WTC11 (cell line): ENCODE measurements at regions not wholly inside any gene's neighbourhood (a gene's known extent, or its start where the extent isn't known, plus 50 kb on each side); places are given as distances from the start of the nearest gene placed in this dataset.
A peak's percentile ranks its signal among the peaks of the same experiment; 100 is the strongest.

Experiments
- ATAC-seq: fragments of 200-7000 bp; cut with Tn5 transposase; 2 replicates; pipeline ENCODE4 v1.10.0; 2021; ENCODE audit warnings: mild to moderate bottlenecking, moderate library complexity
- CTCF ChIA-PET: fragments of 300-600 bp; sonication (Branson Sonifier 250); formaldehyde crosslinking; loops from one replicate; lab custom pipeline; 2021; ENCODE audit warnings: antibody characterized with exemption; lab: Charles Lee
- POLR2A ChIA-PET: fragments of 350-600 bp; sonication (Branson Sonifier 250); formaldehyde crosslinking; loops from one replicate; lab custom pipeline; 2021; ENCODE audit warnings: antibody characterized with exemption; lab: Charles Lee
- DNase-seq: peaks from one replicate; pipeline ENCODE4 v3.0.0; 2021; ENCODE audit warnings: low spot score
- H3K27ac Mint-ChIP-seq: 2 replicates; pipeline ENCODE4 v1.8.0; 2021; ENCODE audit warnings: mixed read lengths
- H3K27me3 Mint-ChIP-seq: 2 replicates; pipeline ENCODE4 v1.8.0; 2021; ENCODE audit warnings: low read depth, mild to moderate bottlenecking, moderate library complexity, mixed read lengths
- H3K36me3 Mint-ChIP-seq: 2 replicates; pipeline ENCODE4 v1.8.0; 2021; ENCODE audit warnings: mixed read lengths
- H3K4me1 Mint-ChIP-seq: 2 replicates; pipeline ENCODE4 v1.8.0; 2022; ENCODE audit warnings: mixed read lengths
- H3K4me3 Mint-ChIP-seq: 2 replicates; pipeline ENCODE4 v1.8.0; 2021; ENCODE audit warnings: mild to moderate bottlenecking, moderate library complexity, mixed read lengths
- H3K9me3 Mint-ChIP-seq: 2 replicates; pipeline ENCODE4 v1.8.0; 2021; ENCODE audit warnings: mixed read lengths
- ARID4B ChIP-seq: sonication (generic); formaldehyde crosslinking; IDR thresholded peaks from 2 replicates; pipeline ENCODE4 v1.8.0; 2023; ENCODE audit warnings: missing genetic modification reagents, mild to moderate bottlenecking, borderline replicate concordance
- E2F1 ChIP-seq: sonication (generic); formaldehyde crosslinking; IDR thresholded peaks from 2 replicates; pipeline ENCODE4 v1.8.0; 2022; ENCODE audit warnings: mild to moderate bottlenecking, missing genetic modification reagents
- E2F4 ChIP-seq: sonication (generic); formaldehyde crosslinking; IDR thresholded peaks from 2 replicates; pipeline ENCODE4 v1.8.1; 2022; ENCODE audit warnings: low read depth, mild to moderate bottlenecking, moderate library complexity, missing genetic modification reagents, borderline replicate concordance
- ESRRA ChIP-seq: sonication (generic); formaldehyde crosslinking; IDR thresholded peaks from 2 replicates; pipeline ENCODE4 v1.8.1; 2022; ENCODE audit warnings: mild to moderate bottlenecking, missing genetic modification reagents, borderline replicate concordance
- FOXJ3 ChIP-seq: sonication (generic); formaldehyde crosslinking; IDR thresholded peaks from 2 replicates; pipeline ENCODE4 v1.9.0; 2021; ENCODE audit warnings: missing genetic modification reagents, mild to moderate bottlenecking, borderline replicate concordance
- NFE2L1 ChIP-seq: sonication (generic); formaldehyde crosslinking; IDR thresholded peaks from 2 replicates; pipeline ENCODE4 v1.8.1; 2023; ENCODE audit warnings: missing genetic modification reagents
- NFYB ChIP-seq: sonication (generic); formaldehyde crosslinking; conservative IDR thresholded peaks from 2 replicates; pipeline ENCODE4 v1.8.0; 2022; ENCODE audit warnings: low read depth, missing genetic modification reagents
- PREB ChIP-seq: sonication (generic); formaldehyde crosslinking; IDR thresholded peaks from 2 replicates; pipeline ENCODE4 v1.8.1; 2022; ENCODE audit warnings: mild to moderate bottlenecking, missing genetic modification reagents, moderate library complexity, borderline replicate concordance
- PRRX2 ChIP-seq: fragments of 250-450 bp; sonication (Bioruptor Pico); IDR thresholded peaks from 2 replicates; pipeline ENCODE4 v1.8.0; 2021; ENCODE audit warnings: mild to moderate bottlenecking
- SP1 ChIP-seq: sonication (generic); formaldehyde crosslinking; conservative IDR thresholded peaks from 2 replicates; pipeline ENCODE4 v1.8.1; 2022; ENCODE audit warnings: missing genetic modification reagents
- USF2 ChIP-seq: sonication (generic); formaldehyde crosslinking; IDR thresholded peaks from 2 replicates; pipeline ENCODE4 v1.8.1; 2023; ENCODE audit warnings: mild to moderate bottlenecking, missing genetic modification reagents, moderate library complexity
- ZBTB21 ChIP-seq: sonication (generic); formaldehyde crosslinking; IDR thresholded peaks from 2 replicates; pipeline ENCODE4 v1.8.1; 2023; ENCODE audit warnings: mild to moderate bottlenecking, missing genetic modification reagents, borderline replicate concordance
- ZNF317 ChIP-seq: sonication (generic); formaldehyde crosslinking; IDR thresholded peaks from 2 replicates; pipeline ENCODE4 v1.8.1; 2023; ENCODE audit warnings: low read depth, mild to moderate bottlenecking, moderate library complexity, missing genetic modification reagents, borderline replicate concordance
- ZNF416 ChIP-seq: fragments of 250-450 bp; sonication (Bioruptor Pico); IDR thresholded peaks from 2 replicates; pipeline ENCODE4 v1.9.0; 2021; ENCODE audit warnings: mild to moderate bottlenecking, inconsistent platforms
- ZNF423 ChIP-seq: fragments of 250-450 bp; sonication (Bioruptor Pico); IDR thresholded peaks from 2 replicates; pipeline ENCODE4 v2.1.2; 2022; ENCODE audit warnings: mild to moderate bottlenecking, moderate library complexity
- ZNF512 ChIP-seq: sonication (generic); formaldehyde crosslinking; IDR thresholded peaks from 2 replicates; pipeline ENCODE4 v1.8.1; 2022; ENCODE audit warnings: missing genetic modification reagents, borderline replicate concordance
- ZNF532 ChIP-seq: fragments of 250-450 bp; sonication (Bioruptor Pico); IDR thresholded peaks from 2 replicates; pipeline ENCODE4 v1.9.0; 2021; ENCODE audit warnings: mild to moderate bottlenecking, borderline replicate concordance

- no peak for TF ChIP-seq ARID4B (CRISPR knock-in tag)
- TF ChIP-seq, all 79 proteins: peak for 0
These were observed 334.1 kb upstream of the GRM7 start (continued) for GRCh38 chr3:6526861-6527260.

- no peak overlapping the region for H3K4me3 Mint-ChIP-seq
- no peak for TF ChIP-seq ZNF512 (CRISPR knock-in tag)
- no peak for TF ChIP-seq NFYB
- TF ChIP-seq ZNF423, result no peak
- no peak for TF ChIP-seq ZBTB21 (CRISPR knock-in tag)
- TF ChIP-seq ZNF317 (CRISPR knock-in tag), result no peak
- no peak for TF ChIP-seq SP1 (CRISPR knock-in tag)
- no peak for TF ChIP-seq ESRRA
- no peak for TF ChIP-seq USF2 (CRISPR knock-in tag)
- no peak for TF ChIP-seq NFE2L1 (CRISPR knock-in tag)
- no peak for TF ChIP-seq E2F4 (CRISPR knock-in tag)
- TF ChIP-seq E2F1 (CRISPR knock-in tag), result no peak
- TF ChIP-seq, all 79 proteins: peak for 0
- CTCF ChIA-PET, result no interaction called here
- peaks cover 36% of the 10 kb centered on the region for H3K9me3 Mint-ChIP-seq
- H3K27me3 Mint-ChIP-seq, result no peaks in the 10 kb centered on the region
- H3K27ac Mint-ChIP-seq, result no peak overlapping the region
- POLR2A ChIA-PET, result no interaction called here
- H3K4me1 Mint-ChIP-seq, result no peaks in the 10 kb centered on the region
- DNase-seq (no peak), ATAC-seq (no peak)
- peaks cover 14% of the 10 kb centered on the region for H3K36me3 Mint-ChIP-seq
These were observed 332.0 kb upstream of the GRM7 start for GRCh38 chr3:6528951-6529350.

- H3K27ac Mint-ChIP-seq, result peak overlapping the region; percentile 15; the same call in 1 of the 2 replicates
- DNase-seq, result no peak
- peaks cover 25% of the 10 kb centered on the region for H3K36me3 Mint-ChIP-seq
- peaks cover 51% of the 10 kb centered on the region for H3K9me3 Mint-ChIP-seq
- H3K4me1 Mint-ChIP-seq, result no peaks in the 10 kb centered on the region
- H3K4me3 Mint-ChIP-seq, result no peak overlapping the region
- no peaks in the 10 kb centered on the region for H3K27me3 Mint-ChIP-seq
- no peak for ATAC-seq
- CTCF ChIA-PET, result no interaction called here
- POLR2A ChIA-PET, result no interaction called here
- no peak for TF ChIP-seq ZNF532 (CRISPR knock-in tag)
- no peak for TF ChIP-seq PRRX2 (CRISPR knock-in tag)
- no peak for TF ChIP-seq ZNF416
- TF ChIP-seq PREB (CRISPR knock-in tag), result no peak
- TF ChIP-seq FOXJ3 (CRISPR knock-in tag), result no peak
- no peak for TF ChIP-seq E2F1 (CRISPR knock-in tag)
- no peak for TF ChIP-seq ZNF423
These were observed 329.8 kb upstream of the GRM7 start for GRCh38 chr3:6531153-6531552.
